ENCODE measurements at regions not wholly inside any gene's neighbourhood (a gene's known extent, or its start where the extent isn't known, plus 50 kb on each side); places are given as distances from the start of the nearest gene placed in this dataset.
A peak's percentile ranks its signal among the peaks of the same experiment; 100 is the strongest.

DNA sequence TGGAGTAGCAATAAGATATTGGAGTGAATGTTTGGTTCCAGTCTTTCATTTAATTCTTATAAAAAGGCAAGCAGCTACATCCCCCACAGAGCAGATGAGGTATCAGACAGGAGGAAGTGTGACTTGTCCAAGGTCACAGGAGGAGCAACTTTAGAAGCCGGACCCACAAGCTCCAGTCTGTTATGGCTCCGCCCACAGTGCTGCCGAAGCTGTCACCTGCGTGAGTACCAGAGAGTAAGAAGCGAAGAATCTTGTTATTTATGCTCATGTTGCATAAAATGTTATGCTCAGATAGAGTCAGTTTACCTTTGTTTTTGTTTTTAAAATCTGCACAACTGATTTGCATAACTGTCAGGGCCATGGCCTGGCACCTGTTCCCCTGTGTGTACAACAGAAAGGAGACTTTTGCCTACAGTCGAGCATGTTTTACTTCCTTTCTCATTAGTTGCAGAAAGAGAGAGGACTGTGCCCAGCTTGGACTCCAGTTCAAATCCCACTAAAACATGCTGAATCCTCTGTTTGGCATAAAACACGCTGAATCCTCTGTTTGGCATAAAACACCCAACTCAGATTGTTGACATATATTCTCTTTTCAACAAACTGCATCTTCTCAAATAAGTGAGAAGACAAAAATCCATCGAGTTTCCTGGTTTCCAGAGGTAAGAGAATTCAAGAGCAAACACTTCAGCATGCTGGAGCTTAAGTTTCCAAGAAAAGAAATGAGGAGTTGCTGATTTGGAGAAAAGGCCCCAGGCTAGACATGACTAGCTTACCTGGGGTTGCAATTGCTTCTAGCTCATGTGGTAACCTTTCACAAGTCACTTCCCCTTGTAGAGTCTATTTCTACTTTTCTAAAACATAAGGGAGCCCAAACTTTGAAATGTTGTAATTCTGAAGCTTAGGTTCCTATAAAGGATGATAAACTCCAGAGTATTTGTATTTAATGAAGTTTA is 409.8 kb upstream of the ZMIZ1 start:
- DNase-seq: no peak
- Histone ChIP-seq H4K20me1 (ENCODE audit: insufficient read depth) (no peaks in the 10 kb centered on the region), H2AFZ (ENCODE audit: low read depth) (no peak overlapping the region), H3F3A (replicated peaks; ENCODE audit: insufficient read depth) (no peaks in the 10 kb centered on the region), H3K27ac (ENCODE audit: low read depth in 2 of 2, low read length in 1 of 2) (peak overlapping the region in 1 of 2 experiments; percentile 57; a peak in 2 of 4 replicates), H3K4me3 (ENCODE audit: low read depth in 2 of 2, low read length in 1 of 2) (no peak overlapping the region), H3K36me3 (replicated peaks in 1 of 2; ENCODE audit: control insufficient read depth in 1 of 2, insufficient read depth in 2 of 2, low read length in 1 of 2) (no peaks in the 10 kb centered on the region), H3K79me2 (ENCODE audit: insufficient read depth) (no peaks in the 10 kb centered on the region), H3K9me3 (no peaks in the 10 kb centered on the region), H3K9ac (no peak overlapping the region), H3K4me1 (ENCODE audit: control insufficient read depth in 1 of 2, insufficient read depth in 2 of 2, low read depth in 1 of 2, low read length in 1 of 2) (peaks cover 0 to 37% of the 10 kb centered on the region in 2 experiments; a peak in 2 of 4 replicates), H3K9me2 (no peaks in the 10 kb centered on the region), H3K27me3 (ENCODE audit: insufficient read depth) (no peaks in the 10 kb centered on the region), H3K4me2 (no peak overlapping the region)
- TF ChIP-seq RAD21 (IDR thresholded peaks at IDR 0.05; ENCODE audit: low read length) (no peak), GABPA (IDR thresholded peaks at IDR 0.05; ENCODE audit: low read depth) (no peak), TAF1 (IDR thresholded peaks at IDR 0.05; ENCODE audit: borderline replicate concordance, low read depth, low read length) (no peak), ZBTB33 (IDR thresholded peaks at IDR 0.05; ENCODE audit: borderline replicate concordance, low read depth) (no peak), JUND (IDR thresholded peaks at IDR 0.05) (no peak), IRF3 (IDR thresholded peaks at IDR 0.05; ENCODE audit: low read depth, low read length) (no peak), MXI1 (IDR thresholded peaks at IDR 0.05; ENCODE audit: low read depth, low read length) (no peak), REST (IDR thresholded peaks at IDR 0.05; ENCODE audit: low read depth, low read length) (no peak), EZH2phosphoT487 (IDR thresholded peaks at IDR 0.05; ENCODE audit: borderline replicate concordance, low read depth) (no peak), FOSL2 (IDR thresholded peaks at IDR 0.05; ENCODE audit: borderline replicate concordance, low read depth) (no peak), NFIC (IDR thresholded peaks at IDR 0.05; ENCODE audit: borderline replicate concordance) (no peak), TCF12 (IDR thresholded peaks at IDR 0.05) (no peak)
- 92% methylated on average over 8 of the region's 8 CpGs for WGBS (ENCODE audit: low lambda C conversion rate)
- POLR2A ChIA-PET: no interaction called here
- CTCF ChIA-PET: interaction anchor here (0.7 to 3.5 kb wide), 10 partner anchors 15 to 538 kb away, joined by 3 to 12 read pairs (median 4); no protein-coding TSS in a partner anchor
